ENCODE measurements at regions not wholly inside any gene's neighbourhood (a gene's known extent, or its start where the extent isn't known, plus 50 kb on each side); places are given as distances from the start of the nearest gene placed in this dataset.

DNA sequence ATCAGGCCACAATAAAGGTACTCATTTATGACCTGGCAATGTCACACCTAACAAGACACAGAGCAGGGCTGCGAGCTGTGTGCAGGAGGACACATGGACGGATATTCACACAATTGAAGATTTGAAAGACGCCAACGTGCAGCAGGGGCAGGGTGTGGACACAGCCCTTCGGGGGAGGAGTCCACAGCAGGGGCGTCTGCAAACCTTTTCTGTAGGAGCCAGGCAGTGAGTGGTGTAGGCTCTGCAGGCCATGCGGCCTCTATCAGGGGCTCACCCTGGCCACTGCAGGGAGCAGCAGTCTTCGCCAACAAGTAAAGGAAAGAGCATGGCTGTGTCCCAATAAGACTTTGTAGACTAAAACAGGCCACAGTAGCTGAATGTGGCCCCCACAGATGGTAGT is 125.7 kb upstream of the SNTG2 start:
- H3K36me3 Mint-ChIP-seq (ENCODE audit: low read depth): no peaks in the 10 kb centered on the region
- no peak for TF ChIP-seq CTCF (conservative IDR thresholded peaks at IDR 0.05)
- H3K27me3 Mint-ChIP-seq (ENCODE audit: low read depth): no peaks in the 10 kb centered on the region
- H3K9me3 Mint-ChIP-seq: no peaks in the 10 kb centered on the region
- no peak overlapping the region for H3K4me3 Mint-ChIP-seq
- no peak for DNase-seq (ENCODE audit: low read depth, low spot score)
- no peak overlapping the region for H3K27ac Mint-ChIP-seq (ENCODE audit: unreplicated experiment)
- H3K4me1 Mint-ChIP-seq: no peaks in the 10 kb centered on the region

GRCh38 chr2:824524-824923 is 126.1 kb upstream of the SNTG2 start:
- no peaks in the 10 kb centered on the region for H3K36me3 Mint-ChIP-seq (ENCODE audit: low read depth)
- no peaks in the 10 kb centered on the region for H3K4me1 Mint-ChIP-seq
- DNase-seq (ENCODE audit: low read depth, low spot score): no peak
- H3K27me3 Mint-ChIP-seq (ENCODE audit: low read depth): no peaks in the 10 kb centered on the region
- H3K4me3 Mint-ChIP-seq: no peak overlapping the region
- no peaks in the 10 kb centered on the region for H3K9me3 Mint-ChIP-seq
- no peak overlapping the region for H3K27ac Mint-ChIP-seq (ENCODE audit: unreplicated experiment)
- TF ChIP-seq CTCF (conservative IDR thresholded peaks at IDR 0.05): no peak

DNA sequence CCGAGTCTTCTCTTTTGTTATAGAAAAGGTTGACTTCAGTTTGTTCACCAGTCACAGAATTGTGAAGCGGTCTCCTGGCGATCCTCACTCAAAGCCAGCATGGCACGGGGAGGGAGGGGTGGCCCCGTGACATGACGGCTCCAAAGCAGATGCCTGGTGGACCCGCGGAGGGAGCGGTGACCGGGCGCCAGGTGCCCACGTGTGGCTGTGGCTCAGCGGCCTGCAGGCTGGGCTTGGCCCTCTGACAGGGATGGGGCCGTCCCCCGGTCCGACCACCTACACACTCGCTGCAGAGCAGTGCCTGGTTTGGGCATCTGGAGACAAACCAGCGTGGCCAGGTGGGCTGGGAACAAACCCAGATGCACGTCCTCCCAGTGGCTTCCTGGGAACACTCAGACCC is 129.1 kb upstream of the SNTG2 start:
- Mint-ChIP-seq H3K27me3 (ENCODE audit: low read depth) (no peaks in the 10 kb centered on the region), H3K9me3 (no peaks in the 10 kb centered on the region), H3K4me3 (no peak overlapping the region), H3K27ac (ENCODE audit: unreplicated experiment) (no peak overlapping the region), H3K4me1 (no peaks in the 10 kb centered on the region), H3K36me3 (ENCODE audit: low read depth) (no peaks in the 10 kb centered on the region)
- DNase-seq (ENCODE audit: low read depth, low spot score): no peak
- TF ChIP-seq CTCF (conservative IDR thresholded peaks at IDR 0.05): no peak

DNA sequence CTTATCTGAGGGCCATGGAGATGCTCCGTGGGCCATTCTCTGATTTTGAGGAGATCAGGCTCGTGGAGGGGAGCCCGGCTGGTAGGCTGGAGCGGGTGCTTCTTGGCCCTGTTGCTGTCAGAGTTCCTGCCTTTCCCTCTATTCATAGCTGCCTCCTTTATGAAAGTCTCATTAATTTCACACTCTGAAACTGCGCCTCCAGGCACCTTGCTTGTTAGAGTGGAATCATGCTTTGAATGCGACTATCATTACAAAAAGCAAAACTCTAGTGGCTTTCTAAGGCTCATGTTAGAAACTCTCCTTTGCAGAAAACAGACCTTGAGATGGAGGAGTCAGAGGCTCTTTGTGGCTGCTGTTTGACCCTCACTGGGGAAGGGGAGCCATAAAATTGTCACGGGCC is 131.0 kb upstream of the SNTG2 start:
- H3K27ac Mint-ChIP-seq (ENCODE audit: unreplicated experiment): no peak overlapping the region
- DNase-seq (ENCODE audit: low read depth, low spot score): no peak
- H3K36me3 Mint-ChIP-seq (ENCODE audit: low read depth): no peaks in the 10 kb centered on the region
- no peak overlapping the region for H3K4me3 Mint-ChIP-seq
- no peaks in the 10 kb centered on the region for H3K4me1 Mint-ChIP-seq
- H3K9me3 Mint-ChIP-seq: no peaks in the 10 kb centered on the region
- TF ChIP-seq CTCF (conservative IDR thresholded peaks at IDR 0.05): no peak
- H3K27me3 Mint-ChIP-seq (ENCODE audit: low read depth): no peaks in the 10 kb centered on the region

DNA sequence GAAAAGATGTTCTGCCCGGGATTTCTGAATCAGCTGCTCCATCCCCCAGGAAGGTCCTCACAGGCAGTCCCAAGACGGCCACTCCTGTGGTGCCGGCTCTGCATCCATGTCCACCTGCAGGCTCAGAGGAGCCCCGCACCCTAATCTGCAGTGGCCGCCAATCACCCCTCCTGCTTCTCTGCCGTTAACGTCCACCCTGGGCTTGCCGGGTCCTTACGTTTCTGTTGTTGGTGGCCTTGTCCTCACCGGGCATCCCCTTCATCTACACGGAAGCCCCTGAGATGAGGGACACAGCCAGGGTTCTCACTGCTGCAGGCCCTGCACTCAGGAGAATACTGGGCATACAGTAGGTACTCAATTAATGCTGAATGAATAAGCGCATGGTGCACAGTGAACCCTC is 131.5 kb upstream of the SNTG2 start:
- Mint-ChIP-seq H3K9me3 (no peaks in the 10 kb centered on the region), H3K36me3 (ENCODE audit: low read depth) (no peaks in the 10 kb centered on the region), H3K27ac (ENCODE audit: unreplicated experiment) (no peak overlapping the region)

More for the DNA sequence above, 131.5 kb upstream of the SNTG2 start:
- no peak overlapping the region for H3K4me3 Mint-ChIP-seq
- H3K27me3 Mint-ChIP-seq (ENCODE audit: low read depth): no peaks in the 10 kb centered on the region
- TF ChIP-seq CTCF (conservative IDR thresholded peaks at IDR 0.05): no peak
- no peaks in the 10 kb centered on the region for H3K4me1 Mint-ChIP-seq
- DNase-seq (ENCODE audit: low read depth, low spot score): no peak

Measured in neural crest cell (in vitro differentiated cells).